Mammary epithelial cell (primary cell): ENCODE measurements at regions not wholly inside any gene's neighbourhood (a gene's known extent, or its start where the extent isn't known, plus 50 kb on each side); places are given as distances from the start of the nearest gene placed in this dataset.

Experiments used
- CTCF ChIP-seq, 2 donors: IDR thresholded peaks in 1 of 2; conservative IDR thresholded peaks in 1 of 2; 2 replicates each; pipeline ENCODE4 v1.5.1; 2011 to 2012; ENCODE audit warnings: inconsistent platforms in 2 of 2, low read length in 2 of 2, mild to moderate bottlenecking in 2 of 2, control low read depth in 1 of 2, low read depth in 1 of 2; ENCODE audit not compliant: insufficient read depth in 1 of 2; ENCODE audit errors: extremely low read depth in 1 of 2
- EZH2 ChIP-seq: IDR thresholded peaks from 2 replicates; pipeline ENCODE4 v1.6.1; 2012; ENCODE audit warnings: low read length, inconsistent platforms, borderline replicate concordance

GRCh38 chr10:61128196-61128595 is 184.2 kb upstream of the RHOBTB1 start:
- no peak for TF ChIP-seq CTCF (conservative IDR thresholded peaks at IDR 0.05 in 1 of 2, IDR thresholded peaks at IDR 0.05 in 1 of 2; ENCODE audit: extremely low read depth in 1 of 2, insufficient read depth in 1 of 2, low read depth in 1 of 2, low read length in 2 of 2)
- no peak for TF ChIP-seq EZH2
